Mesothelial cell of epicardium (in vitro differentiated cells): ENCODE measurements at regions not wholly inside any gene's neighbourhood (a gene's known extent, or its start where the extent isn't known, plus 50 kb on each side); places are given as distances from the start of the nearest gene placed in this dataset.
"Not testable (repeated sequence)": the region's sequence is repeated elsewhere in the genome, so short reads cannot be mapped to it uniquely, and the experiment has no call there.

Source experiments
- DNase-seq, 2 experiments: peaks; one replicate each; pipeline ENCODE4 v3.0.0; 2021; ENCODE audit warnings: low spot score in 2 of 2; ENCODE audit not compliant: unreplicated experiment in 2 of 2
- H3K27ac Mint-ChIP-seq: 2 replicates; pipeline ENCODE4 v1.8.0; 2021; ENCODE audit warnings: mixed read lengths
- H3K27me3 Mint-ChIP-seq: 2 replicates; pipeline ENCODE4 v1.8.0; 2021; ENCODE audit warnings: low read depth, mixed read lengths
- H3K36me3 Mint-ChIP-seq: 2 replicates; pipeline ENCODE4 v1.8.0; 2021; ENCODE audit warnings: mixed read lengths
- H3K4me1 Mint-ChIP-seq: 2 replicates; pipeline ENCODE4 v1.8.0; 2021; ENCODE audit warnings: mixed read lengths
- H3K4me3 Mint-ChIP-seq: 2 replicates; pipeline ENCODE4 v1.8.0; 2021; ENCODE audit warnings: mild to moderate bottlenecking, moderate library complexity, mixed read lengths
- H3K9me3 Mint-ChIP-seq: 2 replicates; pipeline ENCODE4 v1.8.0; 2021; ENCODE audit warnings: mixed read lengths
- CTCF ChIP-seq: fragments of 200-600 bp; sonication (generic); IDR thresholded peaks from one replicate; pipeline ENCODE4 v1.5.0; 2021; ENCODE audit warnings: antibody characterized with exemption; ENCODE audit not compliant: unreplicated experiment

- DNase-seq = no peak
- no peak overlapping the region for H3K27ac Mint-ChIP-seq
- H3K36me3 Mint-ChIP-seq = peaks cover 2% of the 10 kb centered on the region
- no peak for TF ChIP-seq CTCF
- H3K4me1 Mint-ChIP-seq = no peaks in the 10 kb centered on the region
- no peak overlapping the region for H3K4me3 Mint-ChIP-seq
- H3K9me3 Mint-ChIP-seq = peaks cover 29% of the 10 kb centered on the region
- no peaks in the 10 kb centered on the region for H3K27me3 Mint-ChIP-seq
Observed at GRCh38 chr1:173257805-173258204, 50.7 kb upstream of the TNFSF4 start.

- H3K4me3 Mint-ChIP-seq = no peak overlapping the region
- peaks cover 29% of the 10 kb centered on the region for H3K9me3 Mint-ChIP-seq
- H3K27ac Mint-ChIP-seq = no peak overlapping the region
- no peaks in the 10 kb centered on the region for H3K27me3 Mint-ChIP-seq
- DNase-seq = no peak
- H3K36me3 Mint-ChIP-seq = peaks cover 2% of the 10 kb centered on the region
- H3K4me1 Mint-ChIP-seq = no peaks in the 10 kb centered on the region
- TF ChIP-seq CTCF = no peak
Observed at GRCh38 chr1:173258479-173259264, 51.5 kb upstream of the TNFSF4 start.

- not testable (repeated sequence) for H3K36me3 Mint-ChIP-seq, DNase-seq, H3K27ac Mint-ChIP-seq, H3K4me1 Mint-ChIP-seq, H3K27me3 Mint-ChIP-seq, H3K4me3 Mint-ChIP-seq
- peaks cover 29% of the 10 kb centered on the region for H3K9me3 Mint-ChIP-seq
Observed at GRCh38 chr1:173260329-173260728, 53.2 kb upstream of the TNFSF4 start.

- no peak for DNase-seq
- Mint-ChIP-seq H3K9me3 (peaks cover 9% of the 10 kb centered on the region), H3K27me3 (no peaks in the 10 kb centered on the region), H3K27ac (no peak overlapping the region), H3K36me3 (no peaks in the 10 kb centered on the region), H3K4me1 (peaks cover 4% of the 10 kb centered on the region), H3K4me3 (no peak overlapping the region)
- TF ChIP-seq CTCF = no peak
Observed at GRCh38 chr1:173266841-173267240, 59.7 kb upstream of the TNFSF4 start.

- Mint-ChIP-seq H3K4me1 (peaks cover 4% of the 10 kb centered on the region), H3K9me3 (peaks cover 8% of the 10 kb centered on the region), H3K27ac (no peak overlapping the region), H3K4me3 (no peak overlapping the region), H3K27me3 (no peaks in the 10 kb centered on the region), H3K36me3 (no peaks in the 10 kb centered on the region)
- no peak for TF ChIP-seq CTCF
- DNase-seq = no peak
Observed at GRCh38 chr1:173267453-173267945, 60.4 kb upstream of the TNFSF4 start.

- no peak for TF ChIP-seq CTCF
- no peak for DNase-seq
- H3K36me3 Mint-ChIP-seq = no peaks in the 10 kb centered on the region
- H3K4me3 Mint-ChIP-seq = no peak overlapping the region
- H3K4me1 Mint-ChIP-seq = peaks cover 4% of the 10 kb centered on the region
- H3K9me3 Mint-ChIP-seq = peaks cover 8% of the 10 kb centered on the region
- H3K27me3 Mint-ChIP-seq = no peaks in the 10 kb centered on the region
- no peak overlapping the region for H3K27ac Mint-ChIP-seq
Observed at GRCh38 chr1:173268261-173268660, 61.1 kb upstream of the TNFSF4 start.
